Adrenal gland (tissue), 9 donors: ENCODE measurements at regions not wholly inside any gene's neighbourhood (a gene's known extent, or its start where the extent isn't known, plus 50 kb on each side); places are given as distances from the start of the nearest gene placed in this dataset.

Experiments used
- DNase-seq, 7 donors: peaks; one replicate each; pipeline ENCODE4 v3.0.0-alpha.2; 2019 to 2020
- H3K27ac ChIP-seq, 5 donors: fragments of 200-600 bp; sonication (generic) in 4 of 5; 1 replicate in 3 of 5; 2 replicates in 2 of 5; pipeline versions ENCODE4 v1.5.1 to v1.8.0; 2016 to 2020; ENCODE audit warnings: mild to moderate bottlenecking in 1 of 5
- H3K27me3 ChIP-seq: fragments of 200-600 bp; 2 replicates; pipeline ENCODE4 v1.8.0; 2021
- H3K36me3 ChIP-seq, 2 donors: fragments of 200-600 bp; replicated peaks in 1 of 2; 1 replicate in 1 of 2; 2 replicates in 1 of 2; pipeline versions ENCODE4 v1.5.1 to v1.8.0; 2018 to 2022
- H3K4me1 ChIP-seq, 2 donors: fragments of 200-600 bp; replicated peaks in 1 of 2; 1 replicate in 1 of 2; 2 replicates in 1 of 2; pipeline versions ENCODE4 v1.5.1 to v1.8.0; 2018 to 2021
- H3K4me3 ChIP-seq, 4 donors: fragments of 200-600 bp; sonication (generic) in 3 of 4; one replicate each; pipeline ENCODE4 v1.5.1; 2016 to 2018
- H3K9me3 ChIP-seq, 3 donors: fragments of 200-600 bp; sonication (generic) in 1 of 3; replicated peaks in 1 of 3; 1 replicate in 2 of 3; 2 replicates in 1 of 3; pipeline versions ENCODE4 v1.5.1 to v1.8.0; 2016 to 2021
- POLR2A ChIP-seq, 2 donors: fragments of 450-650 bp; IDR thresholded peaks; one replicate each; pipeline ENCODE4 v1.6.1; 2017; ENCODE audit warnings: antibody characterized with exemption in 2 of 2, mild to moderate bottlenecking in 2 of 2, moderate library complexity in 1 of 2
- WGBS, 4 donors: extraction: QIAGEN DNeasy Blood & Tissue Kit in 2 of 4; methylation state at CpG; one replicate each; pipeline versions ENCODE4 v1.1.5 to v1.1.7; 2013 to 2017; 5-methylcytosine and 5-hydroxymethylcytosine counted together
- intact Hi-C, 2 donors: fragments of 100-400 bp; cut with DNase I; formaldehyde crosslinking; loops; one replicate each; pipeline versions ENCODE4 v1.14.1 to v1.15.0; 2022 to 2023
- TF ChIP-seq, protein P1 (sequence below), 6 experiments: fragments of 450-650 bp in 4 of 6; fragments of 200-600 bp in 2 of 6; sonication (generic) in 1 of 6; IDR thresholded peaks; 1 replicate in 5 of 6; 2 replicates in 1 of 6; pipeline versions ENCODE4 v1.5.1 to v1.8.0; 2016 to 2021; ENCODE audit warnings: antibody characterized with exemption in 6 of 6, mild to moderate bottlenecking in 2 of 6, moderate library complexity in 1 of 6
- donor health status: healthy with polysubstance abuse.
- donor health status: Bipolar disorder and iron deficiency.
- donor health status: DM: yes; HTN: yes; CAD: no.
- donor health status: DM: no; HTN: no; CAD: no.
- donor health status: DM: no; HTN: no; CAD: no.

DNA sequence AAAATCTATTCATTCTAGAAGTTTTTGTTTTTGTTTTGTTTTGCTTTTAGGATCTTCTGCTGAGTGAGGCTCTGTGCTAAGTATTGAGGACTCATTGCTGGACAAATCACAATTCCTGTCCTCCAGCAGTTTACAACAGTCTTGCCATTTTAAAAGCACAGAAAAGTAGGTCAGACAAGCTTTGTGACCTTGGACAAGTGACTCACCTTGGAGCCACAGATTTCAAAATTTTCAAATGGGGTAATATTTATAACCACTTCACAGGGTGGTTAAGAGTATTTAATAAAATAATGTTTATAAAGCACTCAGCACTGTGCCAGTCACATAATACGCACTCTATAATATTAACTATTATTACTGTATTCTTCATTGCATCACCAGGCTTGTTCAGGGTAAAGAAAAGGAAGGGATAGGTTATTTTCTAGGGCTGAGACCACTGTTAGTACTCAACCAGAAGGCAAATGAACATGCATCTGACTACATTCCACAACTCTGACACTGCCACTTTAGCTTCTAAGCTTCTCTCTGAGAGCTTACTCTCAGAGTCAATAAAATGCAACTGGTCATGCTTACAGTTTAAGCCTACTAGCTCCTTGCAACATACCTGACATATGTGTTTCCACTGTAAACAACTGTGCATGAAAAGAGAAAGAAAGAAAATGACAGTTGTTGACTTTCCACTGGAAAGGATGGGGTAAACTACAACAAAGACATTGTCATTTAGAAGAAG is 63.2 kb upstream of the FIBIN start:
- no peak for DNase-seq
- WGBS, 4 donors = 39 to 95% (median 84%) methylated on average over 1 of the region's 1 CpG
- H3K4me3 ChIP-seq = no peak overlapping the region
- TF ChIP-seq, protein P1, sequence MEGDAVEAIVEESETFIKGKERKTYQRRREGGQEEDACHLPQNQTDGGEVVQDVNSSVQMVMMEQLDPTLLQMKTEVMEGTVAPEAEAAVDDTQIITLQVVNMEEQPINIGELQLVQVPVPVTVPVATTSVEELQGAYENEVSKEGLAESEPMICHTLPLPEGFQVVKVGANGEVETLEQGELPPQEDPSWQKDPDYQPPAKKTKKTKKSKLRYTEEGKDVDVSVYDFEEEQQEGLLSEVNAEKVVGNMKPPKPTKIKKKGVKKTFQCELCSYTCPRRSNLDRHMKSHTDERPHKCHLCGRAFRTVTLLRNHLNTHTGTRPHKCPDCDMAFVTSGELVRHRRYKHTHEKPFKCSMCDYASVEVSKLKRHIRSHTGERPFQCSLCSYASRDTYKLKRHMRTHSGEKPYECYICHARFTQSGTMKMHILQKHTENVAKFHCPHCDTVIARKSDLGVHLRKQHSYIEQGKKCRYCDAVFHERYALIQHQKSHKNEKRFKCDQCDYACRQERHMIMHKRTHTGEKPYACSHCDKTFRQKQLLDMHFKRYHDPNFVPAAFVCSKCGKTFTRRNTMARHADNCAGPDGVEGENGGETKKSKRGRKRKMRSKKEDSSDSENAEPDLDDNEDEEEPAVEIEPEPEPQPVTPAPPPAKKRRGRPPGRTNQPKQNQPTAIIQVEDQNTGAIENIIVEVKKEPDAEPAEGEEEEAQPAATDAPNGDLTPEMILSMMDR (IDR thresholded peaks at IDR 0.05) = no peak
- no peak for TF ChIP-seq POLR2A (IDR thresholded peaks at IDR 0.05)
- H3K27ac ChIP-seq = no peak overlapping the region
- no peaks in the 10 kb centered on the region for H3K36me3 ChIP-seq
- no peaks in the 10 kb centered on the region for H3K27me3 ChIP-seq
- no peaks in the 10 kb centered on the region for H3K9me3 ChIP-seq
- H3K4me1 ChIP-seq = no peaks in the 10 kb centered on the region
- intact Hi-C loops = no loop called here

DNA sequence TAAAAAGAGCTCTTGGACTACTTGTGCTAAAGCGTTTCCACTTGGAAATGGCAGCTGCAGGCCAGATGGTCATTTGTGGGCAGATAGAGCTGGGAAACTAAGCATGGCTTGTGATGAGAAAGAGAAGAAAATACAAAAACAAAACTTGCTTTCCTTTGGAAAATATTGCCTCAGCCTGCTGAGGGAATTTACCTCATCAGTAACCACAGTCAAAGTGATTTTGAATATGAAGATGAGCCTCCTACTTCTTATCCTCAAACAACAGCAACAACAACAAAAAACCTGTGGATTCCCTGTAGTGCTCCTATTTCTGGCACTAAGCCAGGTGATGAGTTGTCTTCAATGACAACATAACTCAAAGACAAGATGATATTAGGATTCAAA is 62.7 kb upstream of the FIBIN start:
- Histone ChIP-seq H3K9me3 (no peaks in the 10 kb centered on the region), H3K4me3 (no peak overlapping the region), H3K27me3 (no peaks in the 10 kb centered on the region), H3K4me1 (no peaks in the 10 kb centered on the region), H3K36me3 (no peaks in the 10 kb centered on the region), H3K27ac (no peak overlapping the region)
- intact Hi-C loops = no loop called here
- DNase-seq = peak in 1 of 7 donors; percentile 7
- TF ChIP-seq, protein P1 (IDR thresholded peaks at IDR 0.05) = no peak
- no peak for TF ChIP-seq POLR2A (IDR thresholded peaks at IDR 0.05)
- 40 to 73% (median 70%) methylated on average over 1 of the region's 1 CpG for WGBS, 4 donors

DNA sequence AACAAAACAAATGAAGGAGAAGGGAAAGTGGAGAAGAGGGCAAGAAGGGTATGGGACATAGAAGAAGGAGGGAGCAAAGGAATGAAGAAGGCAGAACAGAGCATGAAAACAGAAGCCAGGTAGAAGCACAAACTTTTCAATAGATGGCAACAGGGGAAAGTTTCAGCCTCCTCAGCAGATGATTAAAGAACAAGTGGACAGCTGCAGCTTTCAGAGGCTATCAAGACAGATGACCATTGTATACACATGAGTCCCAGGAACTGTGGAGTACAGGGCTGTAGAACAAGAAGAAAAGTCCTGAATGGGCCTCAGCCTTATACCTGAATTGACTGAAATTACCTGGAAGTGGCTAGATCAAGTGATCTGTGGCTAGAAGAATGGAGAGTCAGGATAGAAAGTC is 62.0 kb upstream of the FIBIN start:
- H3K27me3 ChIP-seq = no peaks in the 10 kb centered on the region
- no peak for TF ChIP-seq POLR2A (IDR thresholded peaks at IDR 0.05)
- TF ChIP-seq, protein P1 (IDR thresholded peaks at IDR 0.05) = no peak
- no peak for DNase-seq

DNA sequence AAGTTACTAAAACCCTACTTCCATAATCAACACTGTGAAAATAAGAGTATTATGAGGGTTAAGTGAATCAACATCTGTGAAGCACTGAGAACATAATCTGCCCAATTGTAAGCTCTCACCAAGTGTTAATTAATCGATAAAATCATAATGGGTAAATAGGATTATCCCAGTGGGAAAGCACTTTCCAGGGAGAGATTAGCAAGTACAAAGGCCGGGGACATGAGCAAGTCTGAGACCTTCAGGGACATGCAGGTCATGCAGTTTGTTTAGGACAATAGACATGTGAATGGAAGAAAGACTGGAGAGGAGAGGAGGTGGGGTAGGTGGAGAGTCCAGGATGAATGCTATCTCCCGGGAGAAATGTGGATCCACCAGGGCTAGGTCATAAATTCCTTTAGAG is 57.8 kb upstream of the FIBIN start:
- no peaks in the 10 kb centered on the region for H3K4me1 ChIP-seq
- no peak overlapping the region for H3K27ac ChIP-seq
- H3K4me3 ChIP-seq = no peak overlapping the region
- DNase-seq = no peak
- H3K36me3 ChIP-seq = no peaks in the 10 kb centered on the region
- H3K9me3 ChIP-seq = no peaks in the 10 kb centered on the region
- H3K27me3 ChIP-seq = no peaks in the 10 kb centered on the region
- TF ChIP-seq, protein P1 (IDR thresholded peaks at IDR 0.05) = no peak
- no peak for TF ChIP-seq POLR2A (IDR thresholded peaks at IDR 0.05)
- WGBS, 4 donors = 62 to 80% (median 73%) methylated on average over 3 of the region's 3 CpGs
- intact Hi-C loops = no loop called here

More for the DNA sequence above, 62.0 kb upstream of the FIBIN start:
- no peaks in the 10 kb centered on the region for H3K9me3 ChIP-seq
- H3K27ac ChIP-seq = no peak overlapping the region
- no peaks in the 10 kb centered on the region for H3K4me1 ChIP-seq
- no peaks in the 10 kb centered on the region for H3K36me3 ChIP-seq
- intact Hi-C loops = no loop called here
- no peak overlapping the region for H3K4me3 ChIP-seq
